ENCODE measurements at regions not wholly inside any gene's neighbourhood (a gene's known extent, or its start where the extent isn't known, plus 50 kb on each side); places are given as distances from the start of the nearest gene placed in this dataset.

- peak; percentile 34 for DNase-seq
Measured at GRCh38 chr19:28971049-28971448, 241.9 kb downstream of the UQCRFS1 start.

- no peak for DNase-seq
Measured at GRCh38 chr19:28968721-28969120, 244.2 kb downstream of the UQCRFS1 start.

- DNase-seq = peak; percentile 29
Measured at GRCh38 chr19:28966737-28967399, 246.1 kb downstream of the UQCRFS1 start.

- DNase-seq = no peak
Measured at GRCh38 chr19:28964500-28964899, 248.5 kb downstream of the UQCRFS1 start.

- DNase-seq = no peak
Measured at GRCh38 chr19:28963486-28964250, 249.3 kb downstream of the UQCRFS1 start.

- DNase-seq = peak; percentile 88
Measured at GRCh38 chr19:28961772-28962500, 251.0 kb downstream of the UQCRFS1 start.

GRCh38 chr19:28960986-28961705 lies 251.8 kb downstream of the UQCRFS1 start:
- DNase-seq = peak; percentile 78

- DNase-seq = no peak
Measured at GRCh38 chr19:28960586-28960985, 252.4 kb downstream of the UQCRFS1 start.

GRCh38 chr19:28956961-28957360 lies 256.0 kb downstream of the UQCRFS1 start:
- DNase-seq = peak; percentile 45

GRCh38 chr19:28956421-28956820 lies 256.5 kb downstream of the UQCRFS1 start:
- no peak for DNase-seq

GRCh38 chr19:28949535-28949934 lies 263.4 kb downstream of the UQCRFS1 start:
- no peak for DNase-seq

GRCh38 chr19:28949027-28949426 lies 263.9 kb downstream of the UQCRFS1 start:
- DNase-seq = no peak

GRCh38 chr19:28948566-28948965 lies 264.4 kb downstream of the UQCRFS1 start:
- peak; percentile 65 for DNase-seq

GRCh38 chr19:28948026-28948425 lies 264.9 kb downstream of the UQCRFS1 start:
- DNase-seq = no peak

GRCh38 chr19:28943651-28944050 lies 269.3 kb downstream of the UQCRFS1 start:
- no peak for DNase-seq

GRCh38 chr19:28941833-28942232 lies 271.1 kb downstream of the UQCRFS1 start:
- no peak for DNase-seq

- DNase-seq = peak; percentile 83
Measured at GRCh38 chr19:28940751-28941500, 272.0 kb downstream of the UQCRFS1 start.

- no peak for DNase-seq
Measured at GRCh38 chr19:28939236-28939635, 273.7 kb downstream of the UQCRFS1 start.

- DNase-seq = peak; percentile 38
Measured at GRCh38 chr19:28936001-28936400, 276.9 kb downstream of the UQCRFS1 start.

GRCh38 chr19:28934631-28935030 lies 278.3 kb downstream of the UQCRFS1 start:
- DNase-seq = peak; percentile 67

GRCh38 chr19:28933039-28933438 lies 279.9 kb downstream of the UQCRFS1 start:
- DNase-seq = no peak

GRCh38 chr19:28932446-28932845 lies 280.5 kb downstream of the UQCRFS1 start:
- DNase-seq = no peak

All from fibroblast of skin of right quadriceps (primary cell).